HG03103 (cell line): ENCODE measurements at regions not wholly inside any gene's neighbourhood (a gene's known extent, or its start where the extent isn't known, plus 50 kb on each side); places are given as distances from the start of the nearest gene placed in this dataset.

Experiments
- ATAC-seq: cut with Tn5 transposase; IDR thresholded peaks from one replicate; pipeline ENCODE4 v1.9.1; 2021; ENCODE audit warnings: low read depth; ENCODE audit not compliant: unreplicated experiment

GRCh38 chr4:100742045-100742444 lies 224.2 kb upstream of the EMCN start:
- ATAC-seq = no peak

DNA sequence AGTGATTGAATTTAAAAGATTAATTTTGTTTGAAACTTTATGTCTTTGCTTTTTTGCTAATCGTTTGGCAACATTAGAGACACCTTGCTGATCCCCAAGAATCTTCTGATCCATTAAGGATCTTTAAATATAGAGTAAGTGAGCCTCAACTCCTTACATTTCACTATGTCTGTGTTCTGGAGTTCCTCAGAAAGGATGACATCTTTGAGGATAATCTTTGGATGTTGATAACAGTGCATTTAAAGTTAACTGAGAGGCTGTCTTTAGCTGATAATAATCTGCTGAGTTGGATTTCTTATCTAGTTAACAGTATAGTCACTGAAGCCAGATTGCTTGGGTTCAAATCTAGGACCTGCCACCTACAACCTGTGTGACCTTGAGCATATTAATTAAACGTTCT lies 221.6 kb upstream of the EMCN start:
- ATAC-seq = no peak

DNA sequence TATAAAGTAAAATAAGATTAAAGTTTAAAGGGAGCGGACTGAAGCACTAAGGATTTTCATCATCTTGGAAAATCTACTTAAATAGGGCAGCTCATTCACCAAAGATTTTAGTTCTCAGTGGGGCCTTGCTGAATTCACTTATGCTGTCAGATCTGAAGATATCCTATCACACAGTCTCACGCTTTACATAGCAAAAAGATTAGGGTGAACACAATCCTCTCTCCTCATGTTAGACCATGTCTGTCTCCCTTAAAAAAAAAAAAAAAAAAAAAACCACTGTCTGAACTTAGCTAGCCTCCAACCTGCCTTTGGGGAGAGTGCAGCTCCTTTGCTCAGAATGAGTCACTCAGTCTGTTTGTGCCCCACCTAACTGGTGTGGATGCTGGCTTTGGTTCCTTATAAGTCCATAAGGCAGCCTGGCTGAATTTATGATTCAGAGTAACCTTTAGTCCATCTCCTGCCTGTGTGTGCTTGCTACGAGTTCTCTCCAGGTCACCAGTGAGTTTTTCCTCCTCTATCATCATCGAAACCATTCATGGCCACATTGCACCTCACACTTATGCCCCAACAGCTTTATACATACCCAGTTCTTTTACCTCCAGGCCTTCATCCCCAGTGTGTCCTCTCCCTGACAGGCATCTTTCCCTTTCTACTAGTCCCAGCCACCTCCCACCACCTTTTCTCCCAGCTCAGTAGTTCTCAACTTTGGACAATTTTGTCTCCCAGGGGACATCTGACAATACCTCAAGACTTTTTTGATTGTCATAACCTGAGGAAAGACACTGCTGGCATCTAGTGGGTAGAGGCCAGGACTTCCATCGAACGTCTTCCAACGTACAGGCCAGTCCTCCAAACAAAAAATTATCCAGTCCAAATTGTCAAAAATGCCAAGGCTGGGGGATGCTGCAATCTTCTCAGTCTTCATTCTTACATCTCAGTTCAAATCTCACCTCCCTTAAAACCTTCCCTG lies 220.7 kb upstream of the EMCN start:
- peak; percentile 51 for ATAC-seq

- no peak for ATAC-seq
These were observed 219.0 kb upstream of the EMCN start for GRCh38 chr4:100736641-100737451.

DNA sequence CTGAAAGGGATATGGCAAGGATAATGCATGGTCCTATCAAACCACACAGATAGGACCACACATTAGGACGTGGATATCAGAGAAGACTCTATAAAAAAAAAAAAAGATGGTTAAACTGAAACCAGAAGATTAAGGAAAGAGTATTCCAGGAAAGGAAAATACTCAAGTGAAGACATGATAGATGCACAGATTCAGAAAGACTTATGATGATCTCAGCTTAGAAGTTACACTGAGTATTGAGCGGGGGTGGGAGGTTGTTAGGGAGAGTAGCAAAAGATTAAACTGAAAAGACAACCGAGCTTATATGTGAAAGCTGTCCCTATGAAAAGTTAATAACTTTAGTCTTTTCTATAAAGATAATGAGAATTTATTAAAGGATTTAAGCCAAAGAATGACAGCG lies 211.0 kb upstream of the EMCN start:
- no peak for ATAC-seq

GRCh38 chr4:100722866-100723459 lies 205.1 kb upstream of the EMCN start:
- ATAC-seq = no peak

DNA sequence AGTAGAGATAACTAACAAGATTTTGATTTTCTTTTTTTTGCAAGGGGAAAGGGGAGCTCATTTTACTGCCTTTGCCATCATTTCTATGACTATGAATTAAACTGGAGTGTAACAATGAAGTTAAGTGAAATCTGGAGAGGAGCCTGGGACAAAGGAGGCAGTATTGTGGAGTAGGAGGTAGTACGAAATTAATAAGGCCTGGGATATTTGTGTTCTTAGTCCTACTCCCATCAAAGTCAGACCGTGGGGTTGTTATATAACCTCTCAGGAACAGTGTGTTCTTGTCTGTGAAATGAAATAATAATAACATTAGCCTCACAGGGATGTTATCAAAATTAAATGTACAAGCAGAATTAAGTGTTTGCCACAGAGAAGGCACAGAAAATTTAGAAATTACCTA lies 204.3 kb upstream of the EMCN start:
- no peak for ATAC-seq

- ATAC-seq = no peak
These were observed 203.7 kb upstream of the EMCN start for GRCh38 chr4:100721490-100721889.

DNA sequence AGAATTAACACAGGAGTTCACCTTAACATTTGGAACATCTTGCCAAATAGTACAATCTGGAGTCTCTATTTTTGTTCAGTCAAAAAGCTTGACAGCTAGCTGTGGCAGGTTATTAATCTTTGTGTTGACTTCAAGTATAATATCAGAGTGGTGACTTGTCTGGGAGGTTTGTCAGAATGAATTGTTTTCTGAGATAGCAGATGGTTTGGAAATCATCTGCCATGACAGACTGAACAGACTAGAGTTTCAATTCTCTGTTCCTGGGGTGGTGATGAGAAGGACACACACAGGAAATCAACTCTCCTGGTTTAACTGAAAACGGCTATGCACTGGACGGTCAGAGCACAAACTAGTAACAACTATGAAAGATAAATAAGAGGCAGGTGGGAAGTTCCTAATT lies 203.3 kb upstream of the EMCN start:
- ATAC-seq = no peak

- ATAC-seq = no peak
These were observed 198.6 kb upstream of the EMCN start for GRCh38 chr4:100716416-100716815.

- ATAC-seq = no peak
These were observed 191.0 kb upstream of the EMCN start for GRCh38 chr4:100708776-100709175.

DNA sequence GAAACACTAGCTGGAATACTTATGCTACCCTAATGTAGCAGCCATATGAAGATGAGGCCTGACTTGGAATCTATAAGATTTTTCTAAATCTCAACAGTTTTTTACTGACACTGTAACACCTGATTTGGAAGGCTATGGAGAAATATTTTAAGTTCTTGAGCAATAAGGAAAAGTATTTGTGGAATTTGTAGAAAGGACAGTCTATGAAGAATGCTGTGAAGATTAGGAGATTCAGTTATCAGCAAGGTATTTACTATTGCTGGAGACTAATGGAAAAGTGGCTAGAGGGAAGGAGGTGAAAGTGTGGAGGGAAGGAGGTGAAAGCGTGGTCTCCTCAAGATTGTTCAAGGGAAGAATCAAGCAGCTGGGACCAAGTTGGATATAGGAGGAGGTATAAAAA lies 190.0 kb upstream of the EMCN start:
- no peak for ATAC-seq

- ATAC-seq = no peak
These were observed 178.7 kb upstream of the EMCN start for GRCh38 chr4:100696531-100696930.

DNA sequence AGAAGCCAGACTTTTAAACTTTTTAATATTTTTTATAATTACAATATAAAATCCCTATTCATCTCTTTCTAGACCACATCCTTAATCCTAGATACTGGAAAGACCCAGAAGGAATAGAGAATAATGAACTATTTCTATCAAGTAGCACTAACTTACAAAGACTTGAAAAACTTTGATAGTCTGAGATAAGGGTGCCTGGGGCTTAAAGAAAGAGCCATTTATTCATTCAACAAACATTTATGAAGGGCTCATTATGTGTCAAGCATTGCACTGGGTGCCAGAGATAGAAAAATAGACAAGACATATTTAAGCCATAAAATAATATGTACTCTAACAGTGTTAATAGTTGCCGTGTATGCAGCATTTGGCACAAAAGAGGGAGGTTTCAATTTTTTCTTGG lies 178.0 kb upstream of the EMCN start:
- ATAC-seq = no peak

DNA sequence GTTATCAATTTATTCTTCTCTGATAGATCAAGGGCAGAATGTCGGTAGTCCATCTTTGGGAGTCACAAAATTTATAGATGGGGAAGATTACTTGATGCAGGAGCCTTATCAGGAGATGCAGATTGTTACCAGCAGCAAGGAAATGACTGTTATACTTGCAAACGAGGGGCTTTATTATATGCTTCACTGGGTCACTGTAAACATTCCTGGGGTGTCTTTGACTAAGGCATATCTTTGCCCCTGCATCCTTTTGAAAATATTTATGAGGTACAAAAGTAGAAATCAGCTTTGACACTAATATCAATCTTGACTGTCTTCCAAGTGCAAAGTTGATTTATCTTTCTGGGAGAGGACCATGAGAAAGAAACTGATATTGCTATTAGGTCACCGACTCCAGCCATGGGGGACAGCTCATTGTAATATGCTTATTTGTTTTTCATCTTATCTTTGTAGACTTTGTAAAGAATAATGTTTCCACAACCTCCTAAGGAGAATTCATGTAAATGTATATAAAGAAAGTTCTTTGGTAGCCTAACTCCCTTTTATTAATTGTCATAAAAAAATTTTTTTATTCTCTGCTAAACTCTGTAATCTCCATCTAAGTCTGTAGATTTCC lies 177.3 kb upstream of the EMCN start:
- no peak for ATAC-seq

- ATAC-seq = no peak
These were observed 176.6 kb upstream of the EMCN start for GRCh38 chr4:100694467-100694866.

DNA sequence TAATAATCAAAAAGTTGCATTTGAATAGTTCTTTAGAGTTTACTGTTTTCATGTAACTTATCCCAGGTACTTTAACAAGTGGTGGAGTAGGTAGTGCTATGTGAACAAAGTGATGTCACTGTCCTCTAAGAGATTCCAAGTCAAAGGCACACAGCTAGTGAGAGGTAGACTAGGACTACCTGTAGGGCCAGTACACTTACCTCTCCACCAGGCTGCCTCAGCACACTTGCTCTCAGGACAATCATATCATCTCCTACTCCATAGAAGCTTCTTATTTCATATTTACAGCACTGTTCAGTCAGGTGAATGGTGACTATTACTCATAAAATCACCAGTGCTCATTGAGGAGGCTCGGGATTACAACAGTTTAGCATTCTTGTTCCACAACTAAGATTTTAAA lies 173.0 kb upstream of the EMCN start:
- ATAC-seq = no peak

- ATAC-seq = no peak
These were observed 170.5 kb upstream of the EMCN start for GRCh38 chr4:100688368-100688767.

GRCh38 chr4:100682477-100683218 lies 164.8 kb upstream of the EMCN start:
- ATAC-seq = no peak

DNA sequence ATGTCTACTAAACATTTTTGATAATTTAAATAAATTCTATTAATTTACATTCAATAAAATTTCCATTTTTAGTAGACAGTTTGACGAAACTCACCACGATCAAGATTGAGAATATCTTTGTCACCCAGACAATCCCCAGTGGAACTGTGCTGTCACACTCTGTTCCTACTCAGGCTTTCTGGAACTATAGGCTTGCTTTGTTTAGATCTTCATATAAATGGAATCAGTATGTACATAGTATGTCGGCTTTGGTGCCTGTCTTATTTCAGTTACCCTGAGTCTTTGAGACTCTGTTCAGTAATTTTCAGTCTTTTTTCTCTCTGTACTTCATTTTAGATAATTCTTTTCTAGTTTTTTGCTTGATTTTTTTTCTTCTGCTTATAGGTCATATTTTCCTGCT lies 163.5 kb upstream of the EMCN start:
- ATAC-seq = no peak
